Osteoblast (primary cell): ENCODE measurements at regions not wholly inside any gene's neighbourhood (a gene's known extent, or its start where the extent isn't known, plus 50 kb on each side); places are given as distances from the start of the nearest gene placed in this dataset.

Source experiments
- DNase-seq: peaks from one replicate; pipeline ENCODE4 v3.0.0; 2011; ENCODE audit warnings: low spot score, mixed read lengths; ENCODE audit not compliant: insufficient read length; ENCODE audit errors: missing footprints
- H2AFZ ChIP-seq: 2 replicates; pipeline ENCODE4 v1.6.0; 2011; ENCODE audit warnings: mild to moderate bottlenecking, low read length
- H3K27ac ChIP-seq: 2 replicates; pipeline ENCODE4 v1.5.1; 2011; ENCODE audit warnings: mild to moderate bottlenecking, low read depth, low read length, moderate library complexity
- H3K27me3 ChIP-seq: 2 replicates; pipeline ENCODE4 v1.6.0; 2012; ENCODE audit warnings: mild to moderate bottlenecking, control low read depth, inconsistent platforms, low read length, moderate library complexity; ENCODE audit not compliant: insufficient read depth
- H3K36me3 ChIP-seq: 2 replicates; pipeline ENCODE4 v1.5.1; 2011; ENCODE audit warnings: mild to moderate bottlenecking, low read length, control low read depth, moderate library complexity; ENCODE audit not compliant: insufficient read depth
- H3K4me1 ChIP-seq: 2 replicates; pipeline ENCODE4 v1.5.1; 2011; ENCODE audit warnings: mild to moderate bottlenecking, low read length, control low read depth, moderate library complexity; ENCODE audit not compliant: insufficient read depth
- H3K4me2 ChIP-seq: 2 replicates; pipeline ENCODE4 v1.6.0; 2011; ENCODE audit warnings: mild to moderate bottlenecking, low read length; ENCODE audit not compliant: insufficient read depth
- H3K4me3 ChIP-seq: fragments of 200-600 bp; sonication (generic); 3 replicates; pipeline ENCODE4 v1.5.1; 2012; ENCODE audit warnings: mild to moderate bottlenecking, low read length, inconsistent platforms; ENCODE audit not compliant: insufficient read depth
- H3K79me2 ChIP-seq: 2 replicates; pipeline ENCODE4 v1.6.0; 2012; ENCODE audit warnings: mild to moderate bottlenecking, low read length, control low read depth, inconsistent platforms; ENCODE audit not compliant: insufficient read depth
- H3K9me3 ChIP-seq: 2 replicates; pipeline ENCODE4 v1.5.1; 2011; ENCODE audit warnings: low read depth, low read length, control low read depth
- H4K20me1 ChIP-seq: 2 replicates; pipeline ENCODE4 v1.6.0; 2012; ENCODE audit warnings: mild to moderate bottlenecking, low read length, control low read depth; ENCODE audit not compliant: insufficient read depth
- CTCF ChIP-seq: IDR thresholded peaks from 2 replicates; pipeline ENCODE4 v1.5.1; 2011; ENCODE audit warnings: mild to moderate bottlenecking, low read depth, low read length, moderate library complexity; ENCODE audit errors: extremely low read depth

GRCh38 chr5:63233361-63233760 is 654.7 kb downstream of the LRRC70 start:
- H3K79me2 ChIP-seq: no peaks in the 10 kb centered on the region
- H2AFZ ChIP-seq: no peak overlapping the region
- no peaks in the 10 kb centered on the region for H3K4me1 ChIP-seq
- no peak overlapping the region for H3K27ac ChIP-seq
- H3K4me3 ChIP-seq: no peak overlapping the region
- DNase-seq: no peak
- no peak overlapping the region for H3K4me2 ChIP-seq
- H3K27me3 ChIP-seq: no peaks in the 10 kb centered on the region
- no peaks in the 10 kb centered on the region for H3K9me3 ChIP-seq
- H4K20me1 ChIP-seq: no peaks in the 10 kb centered on the region
- no peaks in the 10 kb centered on the region for H3K36me3 ChIP-seq
- TF ChIP-seq CTCF: no peak

GRCh38 chr5:63230754-63231153 is 652.1 kb downstream of the LRRC70 start:
- no peaks in the 10 kb centered on the region for H3K9me3 ChIP-seq
- no peaks in the 10 kb centered on the region for H3K36me3 ChIP-seq
- TF ChIP-seq CTCF: no peak
- DNase-seq: no peak
- no peaks in the 10 kb centered on the region for H4K20me1 ChIP-seq
- H3K4me2 ChIP-seq: no peak overlapping the region
- no peak overlapping the region for H3K27ac ChIP-seq
- no peak overlapping the region for H3K4me3 ChIP-seq
- H2AFZ ChIP-seq: no peak overlapping the region
- no peaks in the 10 kb centered on the region for H3K79me2 ChIP-seq
- no peaks in the 10 kb centered on the region for H3K27me3 ChIP-seq
- no peaks in the 10 kb centered on the region for H3K4me1 ChIP-seq

- Histone ChIP-seq H4K20me1 (no peaks in the 10 kb centered on the region), H3K4me2 (no peak overlapping the region), H3K9me3 (no peaks in the 10 kb centered on the region), H3K27ac (no peak overlapping the region), H3K79me2 (no peaks in the 10 kb centered on the region), H2AFZ (no peak overlapping the region), H3K27me3 (no peaks in the 10 kb centered on the region), H3K36me3 (no peaks in the 10 kb centered on the region), H3K4me1 (no peaks in the 10 kb centered on the region), H3K4me3 (no peak overlapping the region)
- no peak for TF ChIP-seq CTCF
- DNase-seq: no peak
Observed at GRCh38 chr5:63228154-63228553, 649.5 kb downstream of the LRRC70 start.

- Histone ChIP-seq H3K4me2 (no peak overlapping the region), H3K4me3 (no peak overlapping the region), H3K36me3 (no peaks in the 10 kb centered on the region), H3K27me3 (no peaks in the 10 kb centered on the region), H3K79me2 (no peaks in the 10 kb centered on the region), H3K4me1 (no peaks in the 10 kb centered on the region), H3K9me3 (no peaks in the 10 kb centered on the region), H2AFZ (no peak overlapping the region), H4K20me1 (no peaks in the 10 kb centered on the region), H3K27ac (no peak overlapping the region)
- no peak for TF ChIP-seq CTCF
- no peak for DNase-seq
Observed at GRCh38 chr5:63220244-63220643, 641.6 kb downstream of the LRRC70 start.
